ENCODE measurements at regions not wholly inside any gene's neighbourhood (a gene's known extent, or its start where the extent isn't known, plus 50 kb on each side); places are given as distances from the start of the nearest gene placed in this dataset.

DNA sequence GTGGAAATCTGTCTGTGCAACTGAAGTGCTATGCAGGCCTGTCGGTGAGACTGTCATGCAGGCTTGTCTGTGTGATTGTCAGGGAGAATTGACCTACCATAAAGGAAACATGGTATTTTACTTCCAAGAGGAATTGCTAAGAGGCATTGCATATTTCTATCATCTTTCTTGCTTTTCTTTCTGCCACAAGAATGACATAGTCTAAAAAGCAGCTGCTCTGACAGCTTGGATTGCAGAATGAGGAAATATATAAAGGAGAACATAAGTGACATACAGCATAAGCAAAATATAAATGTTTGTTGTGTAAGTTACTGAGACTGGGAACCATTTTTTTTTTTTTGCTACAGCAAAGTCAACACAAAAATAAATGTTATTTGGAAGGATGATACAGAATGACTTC, 105.1 kb downstream of the MANEA start:
- TF ChIP-seq, protein P1, sequence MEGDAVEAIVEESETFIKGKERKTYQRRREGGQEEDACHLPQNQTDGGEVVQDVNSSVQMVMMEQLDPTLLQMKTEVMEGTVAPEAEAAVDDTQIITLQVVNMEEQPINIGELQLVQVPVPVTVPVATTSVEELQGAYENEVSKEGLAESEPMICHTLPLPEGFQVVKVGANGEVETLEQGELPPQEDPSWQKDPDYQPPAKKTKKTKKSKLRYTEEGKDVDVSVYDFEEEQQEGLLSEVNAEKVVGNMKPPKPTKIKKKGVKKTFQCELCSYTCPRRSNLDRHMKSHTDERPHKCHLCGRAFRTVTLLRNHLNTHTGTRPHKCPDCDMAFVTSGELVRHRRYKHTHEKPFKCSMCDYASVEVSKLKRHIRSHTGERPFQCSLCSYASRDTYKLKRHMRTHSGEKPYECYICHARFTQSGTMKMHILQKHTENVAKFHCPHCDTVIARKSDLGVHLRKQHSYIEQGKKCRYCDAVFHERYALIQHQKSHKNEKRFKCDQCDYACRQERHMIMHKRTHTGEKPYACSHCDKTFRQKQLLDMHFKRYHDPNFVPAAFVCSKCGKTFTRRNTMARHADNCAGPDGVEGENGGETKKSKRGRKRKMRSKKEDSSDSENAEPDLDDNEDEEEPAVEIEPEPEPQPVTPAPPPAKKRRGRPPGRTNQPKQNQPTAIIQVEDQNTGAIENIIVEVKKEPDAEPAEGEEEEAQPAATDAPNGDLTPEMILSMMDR (IDR thresholded peaks at IDR 0.05; ENCODE audit: insufficient read depth, low read length, poor library complexity, severe bottlenecking), result no peak
- no peaks in the 10 kb centered on the region for H3K27me3 ChIP-seq (ENCODE audit: control insufficient read depth, insufficient read depth, low read length)
- H3K4me3 ChIP-seq (ENCODE audit: low read depth, low read length), result no peak overlapping the region
- DNase-seq (ENCODE audit: low read depth), result no peak
- no peaks in the 10 kb centered on the region for H3K36me3 ChIP-seq (ENCODE audit: control insufficient read depth, insufficient read depth, low read length)

DNA sequence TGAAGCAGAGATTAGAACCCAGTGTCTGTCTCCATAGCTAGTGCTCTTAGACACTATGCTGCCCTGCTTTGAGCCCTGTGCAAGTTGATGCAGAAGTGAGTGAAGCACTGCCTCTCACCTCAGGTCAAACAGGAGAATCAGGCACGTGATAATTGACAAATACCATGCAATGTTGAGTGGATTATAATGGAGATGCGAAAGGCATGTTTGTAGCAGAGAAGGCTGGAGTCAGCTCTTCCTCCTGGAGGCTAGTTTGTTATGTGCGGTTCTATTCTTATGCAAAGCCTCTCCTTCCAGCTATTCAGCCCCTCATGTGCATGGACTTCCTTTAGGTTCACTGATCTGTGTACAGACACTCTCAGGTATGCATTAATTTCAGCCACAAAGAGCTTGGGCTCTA, 108.5 kb downstream of the MANEA start:
- H3K4me3 ChIP-seq (ENCODE audit: low read depth, low read length), result no peak overlapping the region
- TF ChIP-seq, protein P1 (IDR thresholded peaks at IDR 0.05; ENCODE audit: insufficient read depth, low read length, poor library complexity, severe bottlenecking), result no peak
- no peak for DNase-seq (ENCODE audit: low read depth)
- H3K27me3 ChIP-seq (ENCODE audit: control insufficient read depth, insufficient read depth, low read length), result no peaks in the 10 kb centered on the region
- H3K36me3 ChIP-seq (ENCODE audit: control insufficient read depth, insufficient read depth, low read length), result no peaks in the 10 kb centered on the region

DNA sequence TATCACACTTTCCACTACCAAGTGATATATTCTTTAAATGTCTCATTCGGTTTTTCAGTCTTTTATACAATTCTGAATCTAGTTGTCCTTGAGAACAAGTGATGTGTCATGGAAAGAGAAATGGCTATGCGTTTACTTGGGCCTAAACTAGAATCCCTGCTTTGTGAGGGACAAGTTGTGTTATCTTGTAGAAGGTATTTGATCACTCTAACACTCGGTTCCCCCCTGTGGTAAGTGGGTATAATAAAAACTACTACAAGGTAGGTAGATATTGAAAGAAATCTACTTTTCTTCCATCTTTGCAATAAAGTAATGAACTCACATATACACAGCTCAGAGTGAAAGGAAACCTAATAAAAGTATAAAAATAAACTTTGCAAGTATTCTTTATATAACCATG, 108.9 kb downstream of the MANEA start:
- TF ChIP-seq, protein P1 (IDR thresholded peaks at IDR 0.05; ENCODE audit: insufficient read depth, low read length, poor library complexity, severe bottlenecking), result no peak
- H3K27me3 ChIP-seq (ENCODE audit: control insufficient read depth, insufficient read depth, low read length), result no peaks in the 10 kb centered on the region
- H3K36me3 ChIP-seq (ENCODE audit: control insufficient read depth, insufficient read depth, low read length), result no peaks in the 10 kb centered on the region
- no peak overlapping the region for H3K4me3 ChIP-seq (ENCODE audit: low read depth, low read length)
- DNase-seq (ENCODE audit: low read depth), result no peak

DNA sequence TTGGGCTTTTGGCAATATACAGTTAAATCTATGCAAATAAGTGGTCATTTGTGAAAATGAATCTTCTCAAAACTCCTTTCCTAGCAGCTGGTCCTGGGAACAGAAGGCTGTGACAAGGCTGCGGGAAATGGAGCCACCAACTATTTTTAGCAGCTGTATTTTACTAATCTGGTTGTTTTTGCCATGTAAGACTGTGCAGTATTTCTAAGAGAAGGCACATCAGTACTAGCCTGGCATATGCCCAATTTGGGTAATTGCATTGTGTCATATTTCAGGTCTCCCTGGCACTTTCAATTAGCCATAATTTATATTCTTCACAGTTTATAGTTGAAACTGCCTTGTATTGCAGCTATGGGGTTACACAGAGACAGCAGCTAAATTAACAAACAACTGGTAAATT, 109.6 kb downstream of the MANEA start:
- no peak for DNase-seq (ENCODE audit: low read depth)
- H3K4me3 ChIP-seq (ENCODE audit: low read depth, low read length), result no peak overlapping the region
- H3K27me3 ChIP-seq (ENCODE audit: control insufficient read depth, insufficient read depth, low read length), result no peaks in the 10 kb centered on the region
- TF ChIP-seq, protein P1 (IDR thresholded peaks at IDR 0.05; ENCODE audit: insufficient read depth, low read length, poor library complexity, severe bottlenecking), result no peak
- no peaks in the 10 kb centered on the region for H3K36me3 ChIP-seq (ENCODE audit: control insufficient read depth, insufficient read depth, low read length)

DNA sequence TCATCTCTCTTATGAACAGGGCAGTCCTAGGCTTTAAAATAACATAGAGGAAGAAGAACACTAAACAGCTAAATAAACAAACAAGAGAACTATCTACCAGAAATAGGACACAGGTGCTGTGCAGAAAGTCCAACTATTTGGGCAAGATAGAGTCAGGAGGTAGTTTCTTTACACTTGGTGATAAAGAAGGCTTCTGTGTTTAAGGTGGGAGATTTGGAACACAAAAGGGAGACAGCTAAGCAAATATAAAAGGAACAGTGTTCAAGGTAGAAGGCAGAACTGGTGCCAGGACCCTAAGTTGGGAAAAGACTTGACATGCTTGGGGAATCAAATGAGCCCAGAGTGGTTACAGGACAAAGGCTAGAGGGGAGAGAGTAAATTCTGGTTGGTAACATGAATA, 110.5 kb downstream of the MANEA start:
- TF ChIP-seq, protein P1 (IDR thresholded peaks at IDR 0.05; ENCODE audit: insufficient read depth, low read length, poor library complexity, severe bottlenecking), result no peak
- DNase-seq (ENCODE audit: low read depth), result no peak

DNA sequence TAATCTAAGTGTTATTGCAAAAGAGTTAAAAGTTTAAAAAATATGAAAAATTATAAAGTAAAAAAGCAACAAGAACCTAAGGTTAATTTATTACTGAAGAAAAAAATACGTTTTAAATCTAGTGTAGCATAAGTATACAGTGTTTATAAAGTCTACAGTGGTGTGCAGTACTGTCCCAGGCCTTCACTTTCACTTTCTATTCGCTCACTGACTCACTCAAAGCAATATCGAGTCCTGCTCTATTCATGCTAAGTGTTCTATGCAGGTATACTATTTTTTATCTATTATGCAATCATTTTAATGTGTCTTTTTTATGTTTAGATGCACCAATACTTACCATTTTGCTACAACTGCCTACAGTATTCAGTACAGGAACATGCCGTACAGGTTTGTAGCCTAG, 113.0 kb downstream of the MANEA start:
- Histone ChIP-seq H3K27me3 (ENCODE audit: control insufficient read depth, insufficient read depth, low read length) (no peaks in the 10 kb centered on the region), H3K4me3 (ENCODE audit: low read depth, low read length) (no peak overlapping the region), H3K36me3 (ENCODE audit: control insufficient read depth, insufficient read depth, low read length) (no peaks in the 10 kb centered on the region)
- DNase-seq (ENCODE audit: low read depth), result no peak
- TF ChIP-seq, protein P1 (IDR thresholded peaks at IDR 0.05; ENCODE audit: insufficient read depth, low read length, poor library complexity, severe bottlenecking), result no peak

More for the DNA sequence above, 110.5 kb downstream of the MANEA start:
- no peak overlapping the region for H3K4me3 ChIP-seq (ENCODE audit: low read depth, low read length)
- no peaks in the 10 kb centered on the region for H3K27me3 ChIP-seq (ENCODE audit: control insufficient read depth, insufficient read depth, low read length)
- H3K36me3 ChIP-seq (ENCODE audit: control insufficient read depth, insufficient read depth, low read length), result no peaks in the 10 kb centered on the region

All from kidney epithelial cell (primary cell).